Esophagus (tissue), 2 donors: ENCODE measurements at regions not wholly inside any gene's neighbourhood (a gene's known extent, or its start where the extent isn't known, plus 50 kb on each side); places are given as distances from the start of the nearest gene placed in this dataset.
"Not testable (repeated sequence)": the region's sequence is repeated elsewhere in the genome, so short reads cannot be mapped to it uniquely, and the experiment has no call there.

Experiments
- H3K27ac ChIP-seq, 2 donors: one replicate each; pipeline ENCODE4 v1.5.1; 2013; ENCODE audit warnings: low read depth in 2 of 2, mild to moderate bottlenecking in 2 of 2, inconsistent platforms in 1 of 2, low read length in 1 of 2, moderate library complexity in 1 of 2
- H3K27me3 ChIP-seq, 2 donors: one replicate each; pipeline ENCODE4 v1.6.1; 2013; ENCODE audit warnings: low read length in 2 of 2, control low read depth in 1 of 2, mild to moderate bottlenecking in 1 of 2; ENCODE audit not compliant: insufficient read depth in 2 of 2, control insufficient read depth in 1 of 2
- H3K36me3 ChIP-seq, 2 donors: one replicate each; pipeline ENCODE4 v1.6.1; 2013; ENCODE audit warnings: low read length in 1 of 2; ENCODE audit not compliant: control insufficient read depth in 2 of 2, insufficient read depth in 2 of 2
- H3K4me1 ChIP-seq, 2 donors: one replicate each; pipeline ENCODE4 v1.6.1; 2013; ENCODE audit warnings: low read length in 1 of 2; ENCODE audit not compliant: control insufficient read depth in 2 of 2, insufficient read depth in 2 of 2
- H3K4me3 ChIP-seq, 2 donors: one replicate each; pipeline ENCODE4 v1.5.1; 2013; ENCODE audit warnings: low read length in 2 of 2, mild to moderate bottlenecking in 2 of 2, low read depth in 1 of 2, moderate library complexity in 1 of 2
- H3K9me3 ChIP-seq, 2 donors: one replicate each; pipeline ENCODE4 v1.6.1; 2013; ENCODE audit warnings: mild to moderate bottlenecking in 2 of 2, low read depth in 1 of 2, low read length in 1 of 2, moderate library complexity in 1 of 2; ENCODE audit not compliant: control insufficient read depth in 2 of 2, insufficient read depth in 1 of 2
- WGBS, 2 donors: extraction: QIAGEN DNeasy Blood & Tissue Kit; methylation state at CpG; one replicate each; pipeline ENCODE4 v1.1.7; 2013; 5-methylcytosine and 5-hydroxymethylcytosine counted together
- donor health status: healthy with polysubstance abuse.
- donor health status: Bipolar disorder and iron deficiency.

- no peaks in the 10 kb centered on the region for H3K27me3 ChIP-seq
- WGBS, 2 donors = 48 to 56% methylated on average over 3 of the region's 3 CpGs
- no peaks in the 10 kb centered on the region for H3K9me3 ChIP-seq
- no peak overlapping the region for H3K27ac ChIP-seq
- H3K4me1 ChIP-seq = no peaks in the 10 kb centered on the region
- no peak overlapping the region for H3K4me3 ChIP-seq
- H3K36me3 ChIP-seq = no peaks in the 10 kb centered on the region
These were observed 644.4 kb upstream of the MIS18BP1 start for GRCh38 chr14:45897439-45897838.

GRCh38 chr14:45893127-45893526, 640.1 kb upstream of the MIS18BP1 start:
- 41 to 49% methylated on average over 3 of the region's 3 CpGs for WGBS, 2 donors

DNA sequence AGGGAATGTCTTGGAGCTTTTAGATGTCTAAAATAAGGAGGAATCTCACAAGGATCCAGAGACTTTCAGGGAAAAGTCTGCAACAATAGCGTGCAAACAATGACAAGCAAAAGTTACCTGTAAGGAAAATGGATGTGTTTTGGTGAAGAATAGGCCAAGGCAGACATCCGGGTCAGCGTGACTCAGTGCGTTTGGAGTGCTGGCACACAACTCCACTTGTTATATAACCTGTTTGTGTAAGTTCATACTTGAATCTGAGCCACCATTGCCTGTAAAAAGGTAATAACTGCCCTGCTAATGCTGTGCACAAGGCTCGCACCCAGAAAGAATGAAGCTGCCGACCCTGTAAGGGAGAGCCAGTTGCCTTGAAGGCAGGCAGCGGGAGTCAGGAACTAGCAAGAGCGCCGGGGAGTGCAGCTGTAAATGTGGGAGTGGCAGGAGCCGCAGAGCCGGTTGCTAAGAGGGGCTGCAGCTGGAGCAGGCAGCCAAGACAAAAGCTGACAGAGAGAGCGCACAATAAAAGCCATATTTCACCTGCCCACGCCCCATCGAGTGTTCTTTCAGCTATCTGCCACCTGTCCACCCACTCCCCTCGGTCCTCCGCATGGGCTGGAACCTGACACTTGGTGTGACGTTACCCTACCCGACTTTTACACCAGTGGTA, 638.5 kb upstream of the MIS18BP1 start:
- Histone ChIP-seq H3K4me3 (peak overlapping the region; percentile 20 to 41), H3K27ac (peak overlapping the region; percentile 55 to 82)
- 40% methylated on average over 18 of the region's 18 CpGs for WGBS, 2 donors

More at GRCh38 chr14:45893127-45893526, 640.1 kb upstream of the MIS18BP1 start:
- H3K27me3 ChIP-seq = no peaks in the 10 kb centered on the region
- H3K9me3 ChIP-seq = no peaks in the 10 kb centered on the region
- no peaks in the 10 kb centered on the region for H3K36me3 ChIP-seq
- no peak overlapping the region for H3K27ac ChIP-seq
- no peak overlapping the region for H3K4me3 ChIP-seq
- H3K4me1 ChIP-seq = no peaks in the 10 kb centered on the region

GRCh38 chr14:45888766-45889285, 635.8 kb upstream of the MIS18BP1 start:
- WGBS, 2 donors = 84 to 86% methylated on average over 26 to 28 of the region's 28 CpGs
- not testable (repeated sequence) for H3K27me3 ChIP-seq, H3K36me3 ChIP-seq, H3K27ac ChIP-seq, H3K4me1 ChIP-seq, H3K4me3 ChIP-seq, H3K9me3 ChIP-seq

More for the DNA sequence above, 638.5 kb upstream of the MIS18BP1 start:
- Histone ChIP-seq H3K4me1 (no peaks in the 10 kb centered on the region), H3K36me3 (no peaks in the 10 kb centered on the region), H3K9me3 (no peaks in the 10 kb centered on the region), H3K27me3 (no peaks in the 10 kb centered on the region)

GRCh38 chr14:45877981-45878380, 625.0 kb upstream of the MIS18BP1 start:
- Histone ChIP-seq H3K27me3 (no peaks in the 10 kb centered on the region), H3K9me3 (no peaks in the 10 kb centered on the region), H3K4me1 (no peaks in the 10 kb centered on the region), H3K27ac (no peak overlapping the region), H3K36me3 (no peaks in the 10 kb centered on the region), H3K4me3 (no peak overlapping the region)
- 88% methylated on average over 4 of the region's 4 CpGs for WGBS, 2 donors

DNA sequence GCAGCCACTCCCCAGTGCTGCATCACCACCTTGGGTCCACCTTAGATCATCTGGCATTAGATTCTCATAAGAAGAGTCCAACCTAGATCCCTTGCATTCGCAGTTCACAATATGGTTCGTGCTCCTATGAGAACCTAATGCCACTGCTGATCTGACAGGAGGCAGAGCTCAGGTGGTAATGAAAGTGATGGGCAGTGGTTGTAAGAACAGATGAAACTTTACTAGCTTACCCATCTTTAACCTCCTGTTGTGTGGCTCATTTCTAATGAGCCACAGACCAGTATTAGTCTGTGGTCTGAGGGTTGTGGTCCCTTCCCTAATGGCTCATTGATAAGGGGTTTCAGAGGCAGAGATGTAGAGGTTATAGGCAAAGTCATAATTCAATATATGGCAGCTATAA, 615.9 kb upstream of the MIS18BP1 start:
- H3K4me3 ChIP-seq = no peak overlapping the region
- H3K4me1 ChIP-seq = no peaks in the 10 kb centered on the region
- H3K36me3 ChIP-seq = no peaks in the 10 kb centered on the region
- no peaks in the 10 kb centered on the region for H3K27me3 ChIP-seq
- WGBS, 2 donors = 80 to 83% methylated on average over 2 of the region's 2 CpGs
- no peak overlapping the region for H3K27ac ChIP-seq
- peaks cover 0 to 6% of the 10 kb centered on the region in 2 donors for H3K9me3 ChIP-seq

DNA sequence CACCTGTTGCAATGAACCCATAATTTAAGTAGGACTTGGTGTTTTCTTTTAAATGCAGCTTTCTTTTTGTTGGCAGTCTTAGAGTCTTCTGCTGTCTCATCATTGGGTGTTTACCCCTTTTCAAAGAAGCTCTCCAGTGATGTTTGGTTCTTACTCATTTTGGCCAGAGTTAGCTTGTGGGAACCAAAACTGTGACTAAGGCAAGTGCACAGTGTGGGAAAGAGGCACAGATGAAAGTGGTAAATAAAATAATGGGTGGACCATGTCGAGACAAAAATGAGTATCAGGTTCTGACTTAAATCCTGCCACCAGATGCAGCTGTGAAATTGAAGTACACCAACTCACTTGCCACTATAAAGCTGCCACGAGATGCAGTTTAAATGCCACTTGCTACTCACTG, 615.4 kb upstream of the MIS18BP1 start:
- 17 to 45% methylated on average over 2 of the region's 2 CpGs for WGBS, 2 donors
- no peaks in the 10 kb centered on the region for H3K27me3 ChIP-seq
- H3K4me1 ChIP-seq = no peaks in the 10 kb centered on the region
- H3K9me3 ChIP-seq = peaks cover 0 to 6% of the 10 kb centered on the region in 2 donors
- H3K36me3 ChIP-seq = no peaks in the 10 kb centered on the region
- no peak overlapping the region for H3K27ac ChIP-seq
- H3K4me3 ChIP-seq = no peak overlapping the region

DNA sequence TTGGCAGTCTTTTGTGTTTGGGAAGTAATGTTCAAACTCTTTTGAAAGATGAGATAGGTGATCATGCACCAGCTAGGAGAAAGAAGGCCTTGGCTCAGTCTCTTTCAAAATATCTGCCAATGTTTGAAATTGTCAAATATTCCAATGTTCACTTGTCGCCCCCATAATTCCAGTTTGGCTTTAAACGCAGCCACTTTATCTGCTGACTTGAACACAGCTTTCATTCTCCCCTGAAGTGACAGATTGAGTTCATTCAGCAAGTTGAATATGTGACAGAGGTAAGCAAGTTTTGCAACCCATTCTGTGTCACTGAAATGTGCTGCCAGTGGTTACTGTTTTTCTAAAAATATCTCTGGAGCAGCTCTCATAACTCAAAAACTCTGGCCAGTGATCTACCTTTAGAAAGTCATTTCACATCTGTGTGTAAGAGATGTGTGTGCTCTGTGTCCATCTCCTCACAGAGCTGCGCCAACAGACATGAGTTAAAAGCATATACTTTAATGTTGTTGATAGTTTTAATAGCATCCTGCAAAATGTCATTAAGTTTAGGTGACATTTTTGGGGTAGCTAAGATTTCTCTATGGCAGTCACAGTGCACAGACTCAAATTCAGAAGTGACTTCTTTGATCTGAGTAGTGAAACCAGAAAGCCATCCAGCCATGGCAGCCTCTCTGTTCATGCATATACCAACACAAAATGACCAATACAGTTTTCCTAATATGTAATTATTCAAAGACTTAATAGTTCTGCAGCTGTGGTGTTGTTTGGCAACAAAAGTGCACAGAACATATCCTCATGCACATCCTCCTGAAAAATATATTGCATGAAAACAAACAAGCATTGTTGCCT, 614.3 kb upstream of the MIS18BP1 start:
- Histone ChIP-seq H3K4me1 (no peaks in the 10 kb centered on the region), H3K9me3 (peaks cover 0 to 6% of the 10 kb centered on the region in 2 donors), H3K36me3 (no peaks in the 10 kb centered on the region), H3K27me3 (no peaks in the 10 kb centered on the region), H3K27ac (no peak overlapping the region), H3K4me3 (no peak overlapping the region)
- 70 to 74% methylated on average over 3 of the region's 3 CpGs for WGBS, 2 donors

- Histone ChIP-seq H3K4me1 (no peaks in the 10 kb centered on the region), H3K27ac (no peak overlapping the region), H3K4me3 (no peak overlapping the region), H3K27me3 (no peaks in the 10 kb centered on the region), H3K9me3 (no peaks in the 10 kb centered on the region), H3K36me3 (no peaks in the 10 kb centered on the region)
- WGBS, 2 donors = 30 to 46% methylated on average over 2 of the region's 2 CpGs
These were observed 585.6 kb upstream of the MIS18BP1 start for GRCh38 chr14:45838597-45838996.
